ENCODE measurements at regions not wholly inside any gene's neighbourhood (a gene's known extent, or its start where the extent isn't known, plus 50 kb on each side); places are given as distances from the start of the nearest gene placed in this dataset.
A peak's percentile ranks its signal among the peaks of the same experiment; 100 is the strongest.

GRCh38 chr3:170638988-170639387 is 53.1 kb upstream of the SLC7A14 start (continued):
- TF ChIP-seq HINFP (tag; conservative IDR thresholded peaks at IDR 0.05; ENCODE audit: low read depth) (no peak), ZNF655 (CRISPR knock-in tag; IDR thresholded peaks at IDR 0.05) (no peak), ZFX (CRISPR knock-in tag; IDR thresholded peaks at IDR 0.05) (peak; percentile 41), SNAPC5 (CRISPR knock-in tag; IDR thresholded peaks at IDR 0.05) (no peak), PML (IDR thresholded peaks at IDR 0.05; ENCODE audit: low read length) (no peak), ZNF197 (CRISPR knock-in tag; IDR thresholded peaks at IDR 0.05; ENCODE audit: low read depth) (no peak), MAX (CRISPR knock-in tag; IDR thresholded peaks at IDR 0.05) (no peak), FOXO4 (CRISPR knock-in tag; IDR thresholded peaks at IDR 0.05) (no peak), RBM39 (optimal IDR thresholded peaks at IDR 0.05; ENCODE audit: low read depth, low read length) (no peak), L3MBTL2 (IDR thresholded peaks at IDR 0.05) (0 out of 2 replicates have a peak, but pooled peaks have one; percentile 26), HMG20B (CRISPR knock-in tag; IDR thresholded peaks at IDR 0.05) (no peak), CAMTA2 (CRISPR knock-in tag; conservative IDR thresholded peaks at IDR 0.05) (no peak), HDGF (IDR thresholded peaks at IDR 0.05) (no peak), PHF21A (IDR thresholded peaks at IDR 0.05; ENCODE audit: borderline replicate concordance, low read depth) (no peak), PATZ1 (CRISPR knock-in tag; IDR thresholded peaks at IDR 0.05; ENCODE audit: borderline replicate concordance) (0 out of 2 replicates have a peak, but pooled peaks have one; percentile 58), ZNF639 (CRISPR knock-in tag; conservative IDR thresholded peaks at IDR 0.05 in 1 of 2, IDR thresholded peaks at IDR 0.05 in 1 of 2) (peak in 1 of 2 experiments; percentile 47; a peak in 1 of 4 replicates), CXXC5 (CRISPR knock-in tag; IDR thresholded peaks at IDR 0.05) (no peak; the same call in 1 of the 2 replicates), OTX1 (CRISPR knock-in tag; IDR thresholded peaks at IDR 0.05) (no peak), ZNF512 (tag; IDR thresholded peaks at IDR 0.05) (no peak)

Data from K562 (cell line).